C1 segment of cervical spinal cord (tissue), 14 donors: ENCODE measurements at regions not wholly inside any gene's neighbourhood (a gene's known extent, or its start where the extent isn't known, plus 50 kb on each side); places are given as distances from the start of the nearest gene placed in this dataset.

Source experiments
- DNase-seq, 14 donors: peaks; one replicate each; lab custom pipeline; 2025; lab: John Stamatoyannopoulos, UW

DNA sequence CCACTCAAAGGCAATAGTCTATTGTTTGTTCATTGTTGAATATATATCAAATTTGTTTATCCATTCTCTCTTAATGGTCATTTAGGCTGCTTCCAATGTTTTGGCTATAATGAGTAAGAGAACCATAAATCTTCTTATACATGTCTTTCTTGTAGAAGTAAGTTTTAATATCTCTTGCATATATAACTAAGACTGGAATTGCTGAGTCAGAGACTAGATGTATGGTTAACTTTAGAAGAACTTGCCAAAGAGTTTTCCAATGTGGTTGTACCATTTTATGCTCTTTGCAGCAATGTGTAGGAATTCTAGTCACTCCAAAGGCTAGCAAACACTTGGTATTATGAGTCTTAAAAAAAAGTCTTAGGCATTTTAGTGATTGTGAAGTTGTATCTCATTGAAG lies 610.0 kb upstream of the GCFC2 start:
- DNase-seq: no peak

GRCh38 chr2:76318848-76319360 lies 608.2 kb upstream of the GCFC2 start:
- no peak for DNase-seq

GRCh38 chr2:76316691-76317090 lies 606.0 kb upstream of the GCFC2 start:
- no peak for DNase-seq

DNA sequence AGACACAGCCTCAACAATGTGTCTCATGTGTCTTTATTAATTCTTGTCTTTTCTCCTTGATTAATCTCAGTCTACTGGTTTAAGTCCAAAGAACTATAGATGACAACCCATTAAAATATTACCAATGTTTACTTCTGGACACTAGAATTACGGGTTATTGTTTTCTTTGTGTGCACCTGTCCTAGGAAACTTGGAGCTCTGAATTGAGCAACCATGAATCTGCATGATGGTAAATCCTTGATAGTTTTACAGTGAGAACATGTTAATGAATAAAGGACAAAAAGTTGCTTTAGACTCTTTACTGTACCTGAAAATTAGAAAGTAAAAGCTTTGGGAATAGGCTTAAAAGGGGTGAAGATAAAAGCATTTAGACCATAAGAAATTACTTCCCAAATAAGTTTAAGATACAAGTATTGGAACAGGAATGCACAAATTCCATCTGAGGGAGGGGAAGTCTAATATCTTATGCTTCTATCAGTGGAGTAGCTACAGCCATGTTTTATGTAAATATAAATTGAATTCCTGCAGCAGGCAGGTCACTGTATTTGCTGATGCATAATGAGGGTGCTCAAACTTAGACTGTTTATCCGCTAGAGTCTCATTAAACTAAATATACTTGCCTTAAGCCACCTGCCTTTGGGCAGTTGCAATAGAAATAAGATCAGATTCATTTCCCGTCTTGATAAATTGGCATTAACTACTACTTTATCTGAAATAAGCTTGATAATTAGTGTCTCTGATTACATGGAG lies 603.7 kb upstream of the GCFC2 start:
- no peak for DNase-seq

DNA sequence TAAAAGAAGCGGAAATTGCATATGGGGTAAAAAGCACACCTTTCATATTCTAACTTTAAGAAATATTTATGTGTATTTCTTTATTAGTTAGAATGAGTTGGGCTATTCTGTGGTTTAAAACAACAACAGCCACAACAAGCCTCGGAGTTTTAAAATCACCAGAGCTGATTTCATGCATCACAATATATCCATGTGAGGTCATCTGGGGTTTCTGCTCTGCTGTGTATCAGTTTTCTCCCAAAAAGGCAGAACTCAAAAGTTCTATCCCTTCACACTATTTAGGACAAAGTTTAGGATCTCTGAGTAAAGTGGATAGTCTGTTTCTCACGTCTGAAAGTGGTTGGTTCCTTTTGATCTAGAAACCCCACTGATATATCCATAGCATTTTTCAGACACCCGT lies 601.5 kb upstream of the GCFC2 start:
- DNase-seq: no peak

- no peak for DNase-seq
Observed at GRCh38 chr2:76311728-76312127, 601.0 kb upstream of the GCFC2 start.

DNA sequence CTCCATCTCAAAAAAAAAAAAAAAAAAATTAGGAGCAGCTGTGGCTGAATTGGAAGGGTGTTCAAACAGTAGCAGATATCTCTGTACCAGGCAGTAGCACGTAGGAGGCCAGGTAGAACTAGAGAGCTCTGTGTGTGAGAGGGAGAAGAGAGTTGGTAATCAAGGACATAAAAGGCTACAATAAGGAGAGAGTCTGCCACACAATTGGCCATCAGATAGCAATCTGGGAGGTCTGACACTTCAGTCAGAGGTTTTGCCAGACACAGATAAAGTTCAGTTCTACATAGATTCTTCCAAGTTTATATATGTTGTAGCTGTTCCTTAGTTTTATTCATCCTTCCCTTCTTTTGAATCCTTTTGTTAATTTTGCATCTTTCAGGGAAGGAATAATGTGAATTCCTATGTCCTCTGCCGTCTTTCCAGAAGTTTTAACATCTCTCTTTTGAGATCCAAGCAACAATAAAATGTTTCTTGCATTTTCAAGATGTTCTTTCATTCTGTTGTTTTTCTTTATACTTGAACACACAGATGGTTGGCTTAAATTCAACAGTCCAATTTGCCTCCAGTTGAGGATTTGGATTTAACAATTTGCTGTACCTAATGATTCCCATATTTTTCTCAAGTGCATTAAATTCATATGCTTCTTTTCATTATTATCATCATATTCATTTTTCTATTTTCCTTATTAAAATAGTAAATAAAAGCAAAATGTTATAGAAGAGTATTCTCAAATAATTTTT lies 600.3 kb upstream of the GCFC2 start:
- no peak for DNase-seq

DNA sequence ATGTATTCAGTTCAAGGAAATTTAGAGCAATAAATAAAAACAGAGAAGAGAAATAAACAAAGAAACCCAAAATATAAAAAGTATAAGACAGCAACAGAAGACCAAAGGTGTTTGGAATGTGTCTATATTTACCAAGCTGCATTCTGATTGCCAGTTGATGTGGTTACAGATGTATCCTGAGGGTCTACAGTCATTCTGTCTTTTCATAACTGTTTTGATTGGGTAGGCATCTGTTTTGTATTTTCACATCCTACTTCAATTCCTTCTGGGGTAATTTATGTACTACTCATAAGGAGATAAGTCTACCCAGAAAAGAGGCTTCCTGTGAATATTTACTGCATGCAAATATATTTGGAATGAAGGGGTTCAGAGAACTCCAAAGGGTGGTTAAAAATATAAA lies 596.8 kb upstream of the GCFC2 start:
- no peak for DNase-seq

DNA sequence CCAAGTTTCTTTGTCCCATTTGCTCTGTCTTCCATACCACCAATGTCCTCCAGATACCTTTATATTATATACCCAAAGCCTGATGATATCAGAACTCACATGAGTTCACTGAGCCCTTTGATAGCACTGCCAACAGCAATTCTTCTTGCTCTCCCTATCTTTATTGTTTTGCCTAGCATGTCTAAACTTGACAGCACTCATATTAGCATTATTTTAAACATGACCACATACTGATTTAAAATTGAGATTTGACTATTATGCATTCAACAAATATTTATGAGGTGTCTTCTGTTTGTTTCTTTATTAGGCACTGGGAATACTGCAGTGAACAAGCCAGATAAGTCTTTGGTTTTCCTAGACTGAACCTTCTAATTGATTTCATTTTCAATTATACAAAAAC lies 587.3 kb upstream of the GCFC2 start:
- DNase-seq: no peak

DNA sequence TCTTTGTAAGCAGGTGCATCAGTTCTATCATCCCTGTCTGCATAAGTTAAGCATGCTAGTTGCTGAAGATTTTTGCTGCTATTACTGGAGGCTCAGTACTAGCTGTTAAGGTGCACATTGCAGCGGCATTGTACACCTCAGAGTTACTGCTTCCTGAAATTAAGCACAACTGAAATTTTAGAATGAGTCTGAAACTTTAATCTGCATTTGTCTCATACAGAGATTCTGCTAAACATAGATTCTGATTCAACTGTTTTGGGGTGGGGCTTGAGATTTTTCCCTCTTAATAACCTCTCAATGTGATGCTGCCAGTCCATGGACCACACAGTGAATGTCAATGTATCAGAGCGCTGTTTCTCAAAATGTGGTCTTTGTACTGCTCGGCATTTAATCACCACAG lies 585.7 kb upstream of the GCFC2 start:
- DNase-seq: no peak

- no peak for DNase-seq
Observed at GRCh38 chr2:76295762-76296161, 585.0 kb upstream of the GCFC2 start.

- DNase-seq: no peak
Observed at GRCh38 chr2:76288598-76288997, 577.9 kb upstream of the GCFC2 start.

- DNase-seq: no peak
Observed at GRCh38 chr2:76288146-76288545, 577.4 kb upstream of the GCFC2 start.

DNA sequence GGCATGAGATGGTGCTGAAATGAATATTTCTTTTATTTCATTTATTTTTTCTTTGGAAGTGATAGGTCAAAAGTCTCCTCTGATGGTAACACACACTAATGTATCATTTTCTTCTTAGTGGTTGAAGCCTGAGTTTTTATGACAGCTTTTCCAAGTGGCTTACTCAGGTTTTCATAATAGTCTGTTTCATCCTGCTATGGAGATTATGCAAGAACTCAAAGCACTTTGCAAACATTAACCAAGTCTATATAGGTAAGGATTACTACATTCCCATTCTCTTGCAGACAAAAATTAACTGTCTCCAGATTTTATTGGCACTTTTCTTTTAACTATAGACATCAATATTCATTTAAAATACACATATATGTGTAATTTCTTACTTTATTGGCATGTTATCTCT lies 572.6 kb upstream of the GCFC2 start:
- DNase-seq: no peak

GRCh38 chr2:76281156-76281841 lies 570.6 kb upstream of the GCFC2 start:
- DNase-seq: no peak

DNA sequence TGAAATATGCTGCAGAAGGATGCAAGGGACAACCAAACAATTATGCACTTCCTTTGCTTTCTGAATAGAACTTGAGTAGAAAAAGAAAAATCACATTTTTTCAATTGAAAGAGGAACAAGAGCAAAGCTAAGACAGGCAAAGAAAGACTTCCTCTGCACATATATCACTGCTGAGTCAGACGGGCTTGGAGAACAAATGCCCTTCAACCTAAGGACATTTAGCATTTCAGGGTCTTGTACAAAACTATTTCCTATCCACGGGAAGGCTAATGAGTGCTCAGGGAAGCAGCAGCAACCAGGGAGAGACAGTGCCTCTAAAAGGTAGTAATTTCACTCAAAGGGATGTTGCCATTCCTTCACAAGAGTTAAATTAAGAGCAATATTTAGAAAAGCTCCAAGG lies 570.0 kb upstream of the GCFC2 start:
- no peak for DNase-seq

GRCh38 chr2:76279142-76279541 lies 568.4 kb upstream of the GCFC2 start:
- DNase-seq: no peak

DNA sequence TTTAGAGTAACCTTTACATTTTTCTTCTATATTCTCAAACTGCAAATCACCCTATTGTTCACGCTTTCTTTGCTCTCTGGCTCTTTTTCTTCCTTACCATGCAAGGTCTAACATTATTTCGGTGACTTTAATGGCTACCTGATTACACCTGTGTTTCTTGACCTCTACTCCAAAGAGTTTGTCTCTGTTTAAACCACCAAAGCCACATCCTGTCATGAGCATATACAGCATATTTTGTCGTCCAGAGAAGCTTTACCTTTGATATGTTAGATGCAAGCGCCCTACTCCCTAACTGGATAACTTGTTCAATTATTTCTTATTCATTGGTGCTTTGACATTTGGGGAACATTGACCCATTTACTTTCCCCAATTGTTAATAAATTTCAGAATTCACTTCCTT lies 565.1 kb upstream of the GCFC2 start:
- DNase-seq: no peak

DNA sequence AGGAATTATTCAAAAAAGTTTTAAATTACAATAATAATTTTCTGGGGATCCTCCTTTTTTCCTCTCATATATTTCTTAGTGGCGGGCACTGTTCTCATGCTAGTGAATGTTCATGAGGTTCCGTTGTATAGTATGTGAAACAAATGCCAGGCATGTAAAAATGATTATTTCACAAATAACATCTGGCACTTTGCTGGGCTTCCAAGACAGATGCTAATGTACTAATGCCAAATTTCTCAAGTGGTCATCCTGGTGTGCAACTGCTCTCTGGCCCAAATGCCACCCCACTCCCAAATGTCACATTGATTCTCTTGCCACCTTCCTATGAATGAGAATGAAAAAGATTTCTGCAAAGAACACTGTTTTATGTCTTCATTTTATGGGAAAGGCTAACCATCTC lies 564.0 kb upstream of the GCFC2 start:
- DNase-seq: no peak

GRCh38 chr2:76274160-76274559 lies 563.4 kb upstream of the GCFC2 start:
- no peak for DNase-seq

DNA sequence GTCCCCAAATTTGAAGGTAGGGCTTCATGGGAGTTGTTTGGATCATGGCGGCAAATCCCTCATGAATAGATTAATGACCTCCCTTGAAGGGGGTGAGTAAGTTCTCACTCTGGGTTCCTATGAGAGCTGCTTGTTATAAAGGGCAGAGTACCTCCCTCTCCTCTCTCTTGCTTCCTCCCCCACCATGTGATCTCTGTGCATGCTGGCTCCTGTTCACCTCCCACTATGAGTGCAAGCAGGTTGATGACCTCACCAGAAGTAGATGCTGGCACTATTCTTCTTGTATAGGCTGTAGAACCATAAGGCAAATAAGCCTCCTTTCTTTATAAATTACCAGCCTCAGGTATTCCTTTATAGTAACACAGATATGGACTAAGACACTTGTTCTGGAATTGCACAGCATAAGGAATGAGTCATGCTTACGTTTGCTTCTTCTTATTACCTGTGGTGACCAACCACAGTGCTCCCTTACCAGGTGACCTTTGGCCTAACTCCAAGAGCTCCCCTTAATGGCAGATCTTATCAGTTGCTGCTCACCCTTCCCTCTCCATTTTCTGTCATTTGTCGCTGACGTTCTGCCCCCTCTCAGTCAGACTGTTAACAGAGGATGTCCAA lies 559.5 kb upstream of the GCFC2 start:
- DNase-seq: no peak
